IPS-15b (cell line): ENCODE measurements at regions not wholly inside any gene's neighbourhood (a gene's known extent, or its start where the extent isn't known, plus 50 kb on each side); places are given as distances from the start of the nearest gene placed in this dataset.
"Not testable (repeated sequence)": the region's sequence is repeated elsewhere in the genome, so short reads cannot be mapped to it uniquely, and the experiment has no call there.

Experiments used
- H3K27me3 ChIP-seq: one replicate; pipeline ENCODE4 v1.6.1; 2013; ENCODE audit warnings: low read length; ENCODE audit not compliant: control insufficient read depth, insufficient read depth
- H3K36me3 ChIP-seq: one replicate; pipeline ENCODE4 v1.6.1; 2013; ENCODE audit warnings: low read length; ENCODE audit not compliant: control insufficient read depth, insufficient read depth
- H3K4me1 ChIP-seq: one replicate; pipeline ENCODE4 v1.6.1; 2013; ENCODE audit warnings: mild to moderate bottlenecking, low read length; ENCODE audit not compliant: control insufficient read depth, insufficient read depth
- H3K4me3 ChIP-seq: one replicate; pipeline ENCODE4 v1.5.1; 2013; ENCODE audit warnings: low read depth, low read length
- H3K9ac ChIP-seq: one replicate; pipeline ENCODE4 v1.6.1; 2013; ENCODE audit warnings: low read depth, mild to moderate bottlenecking, low read length
- H3K9me3 ChIP-seq: one replicate; pipeline ENCODE4 v1.6.1; 2013; ENCODE audit warnings: mild to moderate bottlenecking, low read length; ENCODE audit not compliant: control insufficient read depth, insufficient read depth

- Histone ChIP-seq H3K4me1 (no peaks in the 10 kb centered on the region), H3K9me3 (no peaks in the 10 kb centered on the region), H3K27me3 (no peaks in the 10 kb centered on the region), H3K36me3 (no peaks in the 10 kb centered on the region), H3K4me3 (no peak overlapping the region), H3K9ac (no peak overlapping the region)
Observed at GRCh38 chr14:106789318-106789717, 1262.9 kb downstream of the TMEM121 start.

- Histone ChIP-seq H3K36me3 (no peaks in the 10 kb centered on the region), H3K4me3 (no peak overlapping the region), H3K9me3 (no peaks in the 10 kb centered on the region), H3K27me3 (no peaks in the 10 kb centered on the region), H3K4me1 (no peaks in the 10 kb centered on the region), H3K9ac (no peak overlapping the region)
Observed at GRCh38 chr14:106790189-106791036, 1264.0 kb downstream of the TMEM121 start.

- no peaks in the 10 kb centered on the region for H3K36me3 ChIP-seq
- no peaks in the 10 kb centered on the region for H3K27me3 ChIP-seq
- no peaks in the 10 kb centered on the region for H3K9me3 ChIP-seq
- no peaks in the 10 kb centered on the region for H3K4me1 ChIP-seq
- H3K4me3 ChIP-seq = no peak overlapping the region
- H3K9ac ChIP-seq = no peak overlapping the region
Observed at GRCh38 chr14:106792543-106792942, 1266.2 kb downstream of the TMEM121 start.

GRCh38 chr14:106798166-106798565 is 1271.8 kb downstream of the TMEM121 start:
- not testable (repeated sequence) for H3K36me3 ChIP-seq, H3K4me1 ChIP-seq, H3K9ac ChIP-seq, H3K4me3 ChIP-seq, H3K27me3 ChIP-seq
- peaks cover 11% of the 10 kb centered on the region for H3K9me3 ChIP-seq

GRCh38 chr14:106802413-106803364 is 1276.3 kb downstream of the TMEM121 start:
- H3K27me3 ChIP-seq = no peaks in the 10 kb centered on the region
- H3K4me3 ChIP-seq = no peak overlapping the region
- H3K4me1 ChIP-seq = no peaks in the 10 kb centered on the region
- H3K9ac ChIP-seq = no peak overlapping the region
- H3K36me3 ChIP-seq = no peaks in the 10 kb centered on the region
- peaks cover 30% of the 10 kb centered on the region for H3K9me3 ChIP-seq

- no peak overlapping the region for H3K4me3 ChIP-seq
- H3K27me3 ChIP-seq = no peaks in the 10 kb centered on the region
- no peak overlapping the region for H3K9ac ChIP-seq
- no peaks in the 10 kb centered on the region for H3K36me3 ChIP-seq
- H3K9me3 ChIP-seq = peaks cover 33% of the 10 kb centered on the region
- no peaks in the 10 kb centered on the region for H3K4me1 ChIP-seq
Observed at GRCh38 chr14:106803379-106803778, 1277.0 kb downstream of the TMEM121 start.

GRCh38 chr14:106807493-106807892 is 1281.1 kb downstream of the TMEM121 start:
- H3K27me3 ChIP-seq = no peaks in the 10 kb centered on the region
- H3K36me3 ChIP-seq = no peaks in the 10 kb centered on the region
- H3K4me3 ChIP-seq = no peak overlapping the region
- no peaks in the 10 kb centered on the region for H3K4me1 ChIP-seq
- no peak overlapping the region for H3K9ac ChIP-seq
- peaks cover 27% of the 10 kb centered on the region for H3K9me3 ChIP-seq

- Histone ChIP-seq H3K9ac (no peak overlapping the region), H3K9me3 (peaks cover 27% of the 10 kb centered on the region), H3K27me3 (no peaks in the 10 kb centered on the region), H3K4me3 (no peak overlapping the region), H3K4me1 (no peaks in the 10 kb centered on the region), H3K36me3 (no peaks in the 10 kb centered on the region)
Observed at GRCh38 chr14:106808458-106808857, 1282.1 kb downstream of the TMEM121 start.

GRCh38 chr14:106808907-106809306 is 1282.5 kb downstream of the TMEM121 start:
- H3K36me3 ChIP-seq = no peaks in the 10 kb centered on the region
- H3K27me3 ChIP-seq = no peaks in the 10 kb centered on the region
- H3K4me3 ChIP-seq = no peak overlapping the region
- H3K4me1 ChIP-seq = no peaks in the 10 kb centered on the region
- H3K9me3 ChIP-seq = peaks cover 25% of the 10 kb centered on the region
- no peak overlapping the region for H3K9ac ChIP-seq

GRCh38 chr14:106809615-106810014 is 1283.2 kb downstream of the TMEM121 start:
- Histone ChIP-seq H3K4me1 (no peaks in the 10 kb centered on the region), H3K27me3 (no peaks in the 10 kb centered on the region), H3K4me3 (no peak overlapping the region), H3K9me3 (peaks cover 19% of the 10 kb centered on the region), H3K9ac (no peak overlapping the region), H3K36me3 (no peaks in the 10 kb centered on the region)

GRCh38 chr14:106810168-106810567 is 1283.8 kb downstream of the TMEM121 start:
- H3K27me3 ChIP-seq, H3K4me3 ChIP-seq, H3K4me1 ChIP-seq, H3K36me3 ChIP-seq, H3K9ac ChIP-seq: not testable (repeated sequence)
- peaks cover 16% of the 10 kb centered on the region for H3K9me3 ChIP-seq
